ENCODE measurements at regions not wholly inside any gene's neighbourhood (a gene's known extent, or its start where the extent isn't known, plus 50 kb on each side); places are given as distances from the start of the nearest gene placed in this dataset.
A peak's percentile ranks its signal among the peaks of the same experiment; 100 is the strongest.

- H3K36me3 ChIP-seq (ENCODE audit: low read length): no peaks in the 10 kb centered on the region
- no peaks in the 10 kb centered on the region for H4K20me1 ChIP-seq (ENCODE audit: low read depth, low read length)
- no peak overlapping the region for H3K27ac ChIP-seq (ENCODE audit: low read depth, low read length)
- no peak overlapping the region for H3K9ac ChIP-seq (ENCODE audit: low read length)
- H3K4me3 ChIP-seq (ENCODE audit: insufficient read depth, low read length, poor library complexity, severe bottlenecking): no peak overlapping the region
- H3K4me2 ChIP-seq (ENCODE audit: low read depth, low read length, poor library complexity, severe bottlenecking): no peak overlapping the region
- H3K9me2 ChIP-seq (replicated peaks; ENCODE audit: insufficient read depth, low read length): no peaks in the 10 kb centered on the region
- H3K79me2 ChIP-seq (ENCODE audit: insufficient read depth, low read length): no peaks in the 10 kb centered on the region
- peak overlapping the region; percentile 8 for H2AFZ ChIP-seq (ENCODE audit: low read depth, low read length, severe bottlenecking)
- no peak for TF ChIP-seq CTCF (IDR thresholded peaks at IDR 0.05; ENCODE audit: insufficient read depth, low read length, poor library complexity, severe bottlenecking)
- no peak for TF ChIP-seq EZH2phosphoT487 (conservative IDR thresholded peaks at IDR 0.05; ENCODE audit: low read length)
- H3K9me3 ChIP-seq (ENCODE audit: insufficient read depth, low read length): no peaks in the 10 kb centered on the region
- H3K27me3 ChIP-seq (ENCODE audit: low read length): no peaks in the 10 kb centered on the region
- no peaks in the 10 kb centered on the region for H3F3A ChIP-seq (ENCODE audit: insufficient read depth)
Measured at GRCh38 chr14:40346275-40346674, 914.0 kb upstream of the FBXO33 start.

- peak overlapping the region; percentile 22 for H2AFZ ChIP-seq (ENCODE audit: low read depth, low read length, severe bottlenecking)
- H3K9me3 ChIP-seq (ENCODE audit: insufficient read depth, low read length): no peaks in the 10 kb centered on the region
- H4K20me1 ChIP-seq (ENCODE audit: low read depth, low read length): no peaks in the 10 kb centered on the region
- H3K9ac ChIP-seq (ENCODE audit: low read length): no peak overlapping the region
- no peaks in the 10 kb centered on the region for H3F3A ChIP-seq (ENCODE audit: insufficient read depth)
- no peak overlapping the region for H3K4me2 ChIP-seq (ENCODE audit: low read depth, low read length, poor library complexity, severe bottlenecking)
- no peaks in the 10 kb centered on the region for H3K9me2 ChIP-seq (replicated peaks; ENCODE audit: insufficient read depth, low read length)
- H3K36me3 ChIP-seq (ENCODE audit: low read length): no peaks in the 10 kb centered on the region
- no peak overlapping the region for H3K4me3 ChIP-seq (ENCODE audit: insufficient read depth, low read length, poor library complexity, severe bottlenecking)
- no peaks in the 10 kb centered on the region for H3K27me3 ChIP-seq (ENCODE audit: low read length)
- H3K79me2 ChIP-seq (ENCODE audit: insufficient read depth, low read length): no peaks in the 10 kb centered on the region
- TF ChIP-seq CTCF (IDR thresholded peaks at IDR 0.05; ENCODE audit: insufficient read depth, low read length, poor library complexity, severe bottlenecking): no peak
- no peak for TF ChIP-seq EZH2phosphoT487 (conservative IDR thresholded peaks at IDR 0.05; ENCODE audit: low read length)
- H3K27ac ChIP-seq (ENCODE audit: low read depth, low read length): no peak overlapping the region
Measured at GRCh38 chr14:40345334-40345733, 913.1 kb upstream of the FBXO33 start.

GRCh38 chr14:40340708-40341107, 908.5 kb upstream of the FBXO33 start:
- Histone ChIP-seq H3K27me3 (ENCODE audit: low read length) (no peaks in the 10 kb centered on the region), H2AFZ (ENCODE audit: low read depth, low read length, severe bottlenecking) (no peak overlapping the region), H3K79me2 (ENCODE audit: insufficient read depth, low read length) (no peaks in the 10 kb centered on the region), H3K9ac (ENCODE audit: low read length) (no peak overlapping the region), H3K9me3 (ENCODE audit: insufficient read depth, low read length) (no peaks in the 10 kb centered on the region), H3K4me2 (ENCODE audit: low read depth, low read length, poor library complexity, severe bottlenecking) (no peak overlapping the region), H4K20me1 (ENCODE audit: low read depth, low read length) (no peaks in the 10 kb centered on the region), H3K27ac (ENCODE audit: low read depth, low read length) (no peak overlapping the region), H3K36me3 (ENCODE audit: low read length) (no peaks in the 10 kb centered on the region), H3F3A (ENCODE audit: insufficient read depth) (no peaks in the 10 kb centered on the region), H3K4me3 (ENCODE audit: insufficient read depth, low read length, poor library complexity, severe bottlenecking) (no peak overlapping the region), H3K9me2 (replicated peaks; ENCODE audit: insufficient read depth, low read length) (no peaks in the 10 kb centered on the region)
- TF ChIP-seq CTCF (IDR thresholded peaks at IDR 0.05; ENCODE audit: insufficient read depth, low read length, poor library complexity, severe bottlenecking) (no peak), EZH2phosphoT487 (conservative IDR thresholded peaks at IDR 0.05; ENCODE audit: low read length) (no peak)
